Endothelial cell of hepatic sinusoid (primary cell): ENCODE measurements at regions not wholly inside any gene's neighbourhood (a gene's known extent, or its start where the extent isn't known, plus 50 kb on each side); places are given as distances from the start of the nearest gene placed in this dataset.

Experiments used
- in situ Hi-C: cut with HindIII; loops from 2 replicates; pipeline ENCODE4 v1.10.0; 2017; ENCODE audit warnings: low sequenced_read_pairs

- in situ Hi-C loops, result no loop called here
Measured at GRCh38 chr16:64475627-64476351, 646.1 kb downstream of the CDH11 start.

- in situ Hi-C loops, result no loop called here
Measured at GRCh38 chr16:64470916-64471315, 650.9 kb downstream of the CDH11 start.

GRCh38 chr16:64469906-64470702 is 651.8 kb downstream of the CDH11 start:
- in situ Hi-C loops, result no loop called here

- in situ Hi-C loops, result no loop called here
Measured at GRCh38 chr16:64469351-64469750, 652.5 kb downstream of the CDH11 start.

GRCh38 chr16:64468515-64469090 is 653.3 kb downstream of the CDH11 start:
- in situ Hi-C loops, result no loop called here

- in situ Hi-C loops, result no loop called here
Measured at GRCh38 chr16:64459821-64460220, 662.0 kb downstream of the CDH11 start.

- in situ Hi-C loops, result no loop called here
Measured at GRCh38 chr16:64459402-64459801, 662.5 kb downstream of the CDH11 start.

GRCh38 chr16:64455275-64455674 is 666.6 kb downstream of the CDH11 start:
- in situ Hi-C loops, result no loop called here

GRCh38 chr16:64453646-64454045 is 668.2 kb downstream of the CDH11 start:
- in situ Hi-C loops, result no loop called here

GRCh38 chr16:64452446-64452845 is 669.4 kb downstream of the CDH11 start:
- in situ Hi-C loops, result no loop called here

- in situ Hi-C loops, result no loop called here
Measured at GRCh38 chr16:64450177-64450576, 671.7 kb downstream of the CDH11 start.

- in situ Hi-C loops, result no loop called here
Measured at GRCh38 chr16:64449506-64449905, 672.4 kb downstream of the CDH11 start.

GRCh38 chr16:64445649-64446048 is 676.2 kb downstream of the CDH11 start:
- in situ Hi-C loops, result no loop called here

GRCh38 chr16:64445245-64445644 is 676.6 kb downstream of the CDH11 start:
- in situ Hi-C loops, result no loop called here

- in situ Hi-C loops, result no loop called here
Measured at GRCh38 chr16:64440421-64440831, 681.4 kb downstream of the CDH11 start.

- in situ Hi-C loops, result no loop called here
Measured at GRCh38 chr16:64440005-64440404, 681.9 kb downstream of the CDH11 start.

- in situ Hi-C loops, result no loop called here
Measured at GRCh38 chr16:64437706-64438324, 684.0 kb downstream of the CDH11 start.

GRCh38 chr16:64434526-64435069 is 687.3 kb downstream of the CDH11 start:
- in situ Hi-C loops, result no loop called here

- in situ Hi-C loops, result no loop called here
Measured at GRCh38 chr16:64428463-64429113, 693.3 kb downstream of the CDH11 start.

GRCh38 chr16:64426131-64426666 is 695.7 kb downstream of the CDH11 start:
- in situ Hi-C loops, result no loop called here
